GM19023 (cell line): ENCODE measurements at regions not wholly inside any gene's neighbourhood (a gene's known extent, or its start where the extent isn't known, plus 50 kb on each side); places are given as distances from the start of the nearest gene placed in this dataset.

Source experiments
- ATAC-seq: cut with Tn5 transposase; IDR thresholded peaks from one replicate; pipeline ENCODE4 v1.9.1; 2021; ENCODE audit warnings: mild to moderate bottlenecking, moderate library complexity; ENCODE audit not compliant: unreplicated experiment

- ATAC-seq, result peak; percentile 61
Measured at GRCh38 chr1:96039910-96040309, 681.7 kb upstream of the PTBP2 start.

GRCh38 chr1:96041470-96041869 lies 680.1 kb upstream of the PTBP2 start:
- no peak for ATAC-seq

DNA sequence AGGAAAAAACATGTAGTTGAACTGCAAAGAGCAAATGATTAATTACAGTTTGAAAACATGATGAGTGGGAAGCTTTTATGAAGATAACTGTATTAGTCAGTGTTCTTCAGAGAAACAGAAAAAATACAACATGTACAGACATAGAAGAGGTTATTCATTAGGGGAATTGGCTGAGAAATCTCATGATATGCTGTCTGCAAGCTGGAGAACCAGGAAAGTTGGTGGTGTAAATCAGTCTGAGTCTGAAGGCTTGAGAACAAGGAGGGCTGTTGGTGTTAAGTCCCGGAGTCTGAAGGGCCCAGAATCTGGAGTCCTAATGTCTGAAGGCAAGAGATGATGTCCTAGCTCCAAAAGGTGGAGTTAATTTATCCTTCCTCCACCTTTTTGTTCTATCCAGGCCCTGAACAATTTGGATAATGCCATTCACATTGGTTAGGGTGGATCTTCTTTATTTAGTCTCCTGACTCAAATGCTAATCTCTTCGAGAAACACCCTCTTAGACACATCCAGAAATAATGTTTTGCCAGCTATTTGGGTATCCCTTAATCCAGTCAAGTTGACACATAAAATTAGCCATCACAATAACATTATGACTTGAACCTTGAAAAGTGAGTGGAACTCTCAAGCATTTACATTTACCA lies 672.9 kb upstream of the PTBP2 start:
- ATAC-seq, result no peak

DNA sequence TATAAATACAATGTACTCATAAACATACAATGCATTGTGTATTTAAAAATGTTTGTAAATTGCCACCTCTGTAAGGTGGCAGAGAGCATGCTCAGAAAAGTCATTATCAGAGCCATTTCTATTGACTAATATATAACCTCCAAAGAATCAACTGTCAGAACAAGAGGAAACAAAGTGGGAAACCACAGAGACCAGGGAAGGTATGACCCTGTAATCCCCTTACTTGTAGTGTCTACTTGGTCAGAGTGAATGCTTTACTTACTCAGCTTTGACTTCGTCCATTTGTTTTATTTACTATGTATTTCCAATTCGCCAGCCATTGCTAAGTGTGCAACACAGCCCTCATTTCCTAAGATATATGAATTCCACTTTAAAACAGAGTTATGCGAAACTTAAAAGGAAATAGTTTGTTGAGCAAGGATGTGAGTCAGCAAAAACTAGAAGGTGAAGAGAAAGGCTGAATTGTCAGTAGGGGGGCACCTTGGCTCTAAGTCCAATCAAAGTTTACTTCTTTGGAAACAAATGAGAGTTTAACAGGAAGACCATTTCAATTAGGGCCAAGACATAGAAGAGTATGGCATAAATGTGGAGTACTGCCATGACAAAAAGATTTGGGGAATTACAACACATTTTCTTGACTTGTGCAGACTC lies 671.7 kb upstream of the PTBP2 start:
- ATAC-seq, result no peak

- ATAC-seq, result no peak
Measured at GRCh38 chr1:96059276-96059675, 662.3 kb upstream of the PTBP2 start.

- ATAC-seq, result no peak
Measured at GRCh38 chr1:96059736-96060135, 661.8 kb upstream of the PTBP2 start.

- ATAC-seq, result no peak
Measured at GRCh38 chr1:96060621-96061020, 661.0 kb upstream of the PTBP2 start.

DNA sequence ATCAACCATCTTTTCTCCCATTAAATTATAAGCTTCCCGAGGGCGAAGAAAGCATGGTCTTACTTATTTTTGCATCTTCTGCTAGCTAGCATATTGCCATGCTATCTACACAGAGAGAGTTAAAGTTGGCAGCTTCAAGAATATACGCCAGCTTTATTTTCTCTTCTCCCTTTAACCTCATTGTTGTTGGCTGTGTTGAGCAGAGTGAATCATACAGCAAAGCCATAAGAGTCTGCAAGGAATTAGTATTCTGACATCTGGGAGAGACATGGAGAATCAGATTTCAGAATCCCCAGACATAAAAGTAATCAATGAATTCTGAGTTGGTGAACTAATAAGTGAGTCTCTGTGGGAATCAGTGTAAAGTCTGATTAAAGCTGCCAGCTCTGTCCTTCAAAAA lies 649.6 kb upstream of the PTBP2 start:
- ATAC-seq, result no peak

GRCh38 chr1:96073100-96073499 lies 648.5 kb upstream of the PTBP2 start:
- peak; percentile 85 for ATAC-seq

GRCh38 chr1:96074422-96074821 lies 647.2 kb upstream of the PTBP2 start:
- ATAC-seq, result no peak

DNA sequence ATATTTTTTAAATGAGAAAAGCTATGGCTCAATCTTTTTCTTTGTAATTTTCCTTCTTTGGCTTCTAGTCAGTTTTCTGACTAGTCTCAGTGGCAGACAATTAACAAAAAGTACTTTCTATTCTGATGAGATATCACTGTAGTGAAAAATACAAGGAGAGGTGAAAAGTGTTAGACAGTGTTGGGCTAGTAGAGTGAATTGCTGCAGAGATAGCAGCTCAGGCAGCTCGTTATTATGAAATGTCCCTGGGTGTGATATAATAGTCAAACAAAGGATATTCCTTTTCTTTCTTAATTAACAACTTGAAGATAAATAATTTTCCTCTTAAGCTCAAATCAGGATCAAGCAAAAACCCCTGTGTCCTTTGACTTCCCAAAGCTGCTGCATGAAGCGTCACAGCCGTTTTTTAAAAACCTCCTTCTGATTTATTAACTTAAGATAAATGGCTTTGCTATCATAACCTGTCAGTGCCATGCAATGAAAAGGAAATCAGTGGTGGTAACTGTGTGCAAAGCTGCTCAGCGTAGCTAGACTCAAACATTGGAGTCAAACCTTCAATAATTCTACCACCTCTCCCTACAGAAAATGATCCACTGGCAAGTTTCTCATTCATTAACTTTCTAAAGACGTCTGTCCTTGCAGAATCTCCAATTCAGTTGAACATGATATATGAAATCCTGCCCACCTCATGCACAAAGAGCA lies 646.6 kb upstream of the PTBP2 start:
- no peak for ATAC-seq

- no peak for ATAC-seq
Measured at GRCh38 chr1:96075704-96076455, 645.7 kb upstream of the PTBP2 start.

GRCh38 chr1:96076589-96076988 lies 645.0 kb upstream of the PTBP2 start:
- no peak for ATAC-seq

GRCh38 chr1:96079581-96079980 lies 642.0 kb upstream of the PTBP2 start:
- ATAC-seq, result no peak

- ATAC-seq, result no peak
Measured at GRCh38 chr1:96080925-96081324, 640.7 kb upstream of the PTBP2 start.

- no peak for ATAC-seq
Measured at GRCh38 chr1:96087719-96088118, 633.9 kb upstream of the PTBP2 start.

DNA sequence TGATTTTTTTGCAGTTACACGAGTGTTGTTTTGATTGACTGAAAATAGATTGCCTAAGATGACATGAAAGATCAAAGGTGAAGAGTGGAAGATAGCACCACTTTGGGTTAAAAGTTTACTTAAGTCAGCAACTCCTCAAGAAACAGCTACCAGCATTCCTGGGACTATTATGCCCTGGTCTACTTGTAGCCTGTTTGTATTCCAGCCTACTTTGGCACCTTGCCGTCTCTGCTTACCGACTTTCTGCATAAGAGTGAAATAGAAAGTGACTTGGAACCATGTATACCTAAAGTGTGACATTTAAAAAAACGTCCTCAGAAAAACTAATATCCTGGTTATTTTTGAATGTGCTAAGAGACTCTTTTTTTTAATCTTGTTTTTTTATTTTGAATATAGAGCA lies 631.5 kb upstream of the PTBP2 start:
- ATAC-seq, result no peak

DNA sequence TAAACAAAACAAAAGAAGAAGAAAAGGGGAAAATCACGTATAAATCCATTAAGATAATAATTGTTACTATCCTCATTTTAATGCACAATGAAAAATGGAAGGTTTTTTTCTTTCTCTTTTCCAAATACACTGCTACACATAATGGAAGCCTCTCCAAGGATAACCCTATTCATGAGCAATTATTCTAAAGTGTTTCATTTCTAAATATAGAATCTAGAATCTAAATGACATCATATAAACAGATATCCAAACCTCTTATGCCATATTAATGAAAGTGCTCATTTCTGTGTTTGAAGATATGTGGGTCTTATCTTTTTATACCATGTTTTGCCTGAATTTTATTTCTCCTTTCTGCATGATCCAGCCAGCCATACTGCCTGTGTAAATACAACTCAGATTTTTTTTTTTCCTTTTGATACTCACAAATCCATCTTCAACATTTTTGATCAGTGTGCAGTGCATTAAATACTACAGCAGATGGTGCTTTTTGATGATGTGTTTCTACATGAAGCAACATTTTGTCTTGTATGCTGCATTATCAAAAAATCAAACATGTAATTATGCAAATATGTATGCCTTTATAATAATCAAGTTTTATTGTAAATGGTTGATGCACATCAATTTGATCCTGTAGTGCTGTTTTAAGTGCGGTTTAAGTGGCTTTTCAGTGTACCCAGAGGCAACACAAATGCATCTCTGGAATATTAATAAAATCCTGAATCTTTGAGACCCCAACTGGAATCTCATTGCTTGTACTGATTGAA lies 625.6 kb upstream of the PTBP2 start:
- no peak for ATAC-seq

GRCh38 chr1:96096613-96097321 lies 624.8 kb upstream of the PTBP2 start:
- no peak for ATAC-seq

GRCh38 chr1:96104506-96104905 lies 617.1 kb upstream of the PTBP2 start:
- ATAC-seq, result no peak
